ENCODE measurements at regions not wholly inside any gene's neighbourhood (a gene's known extent, or its start where the extent isn't known, plus 50 kb on each side); places are given as distances from the start of the nearest gene placed in this dataset.

DNA sequence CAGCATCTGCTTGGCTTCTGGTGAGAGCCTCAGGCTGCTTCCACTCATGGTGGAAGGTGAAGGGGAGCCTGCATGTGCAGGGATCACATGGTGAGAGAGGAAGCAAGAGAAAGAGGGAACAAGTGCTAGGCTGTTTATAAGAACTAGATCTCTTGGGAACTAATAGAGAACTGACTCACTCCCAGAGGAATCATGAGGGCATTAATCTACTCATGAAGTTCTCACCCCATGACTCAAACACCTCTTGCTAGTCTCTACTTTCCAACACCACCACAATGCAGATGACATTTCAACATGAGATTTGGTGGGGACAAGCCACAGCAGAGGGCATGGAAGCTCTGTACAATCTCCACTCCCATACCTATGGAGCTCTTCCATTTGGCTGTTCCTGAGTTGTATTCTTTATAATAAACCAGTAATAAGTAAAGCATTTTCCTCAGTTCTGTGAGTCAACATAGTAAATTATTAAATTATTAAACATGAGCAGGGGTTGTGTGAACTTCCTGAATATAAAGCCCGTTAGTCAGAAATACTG is 524.1 kb upstream of the NRSN1 start:
- H2AFZ ChIP-seq, result no peak overlapping the region
- no peaks in the 10 kb centered on the region for H3K9me3 ChIP-seq (ENCODE audit: low read depth)
- TF ChIP-seq, protein P1, sequence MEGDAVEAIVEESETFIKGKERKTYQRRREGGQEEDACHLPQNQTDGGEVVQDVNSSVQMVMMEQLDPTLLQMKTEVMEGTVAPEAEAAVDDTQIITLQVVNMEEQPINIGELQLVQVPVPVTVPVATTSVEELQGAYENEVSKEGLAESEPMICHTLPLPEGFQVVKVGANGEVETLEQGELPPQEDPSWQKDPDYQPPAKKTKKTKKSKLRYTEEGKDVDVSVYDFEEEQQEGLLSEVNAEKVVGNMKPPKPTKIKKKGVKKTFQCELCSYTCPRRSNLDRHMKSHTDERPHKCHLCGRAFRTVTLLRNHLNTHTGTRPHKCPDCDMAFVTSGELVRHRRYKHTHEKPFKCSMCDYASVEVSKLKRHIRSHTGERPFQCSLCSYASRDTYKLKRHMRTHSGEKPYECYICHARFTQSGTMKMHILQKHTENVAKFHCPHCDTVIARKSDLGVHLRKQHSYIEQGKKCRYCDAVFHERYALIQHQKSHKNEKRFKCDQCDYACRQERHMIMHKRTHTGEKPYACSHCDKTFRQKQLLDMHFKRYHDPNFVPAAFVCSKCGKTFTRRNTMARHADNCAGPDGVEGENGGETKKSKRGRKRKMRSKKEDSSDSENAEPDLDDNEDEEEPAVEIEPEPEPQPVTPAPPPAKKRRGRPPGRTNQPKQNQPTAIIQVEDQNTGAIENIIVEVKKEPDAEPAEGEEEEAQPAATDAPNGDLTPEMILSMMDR (IDR thresholded peaks at IDR 0.05; ENCODE audit: poor library complexity), result no peak
- TF ChIP-seq EZH2phosphoT487 (IDR thresholded peaks at IDR 0.05; ENCODE audit: low read depth, severe bottlenecking, unreplicated experiment) (no peak), EZH2 (IDR thresholded peaks at IDR 0.05; ENCODE audit: borderline replicate concordance) (no peak)
- no peaks in the 10 kb centered on the region for H3K27me3 ChIP-seq
- H3K4me1 ChIP-seq (ENCODE audit: insufficient read depth), result no peaks in the 10 kb centered on the region
- WGBS (ENCODE audit: low lambda C conversion rate, missing lambda C conversion rate), result 97% methylated on average over 1 of the region's 1 CpG
- no peak overlapping the region for H3K4me2 ChIP-seq
- H3K9me2 ChIP-seq (replicated peaks; ENCODE audit: insufficient read depth), result no peaks in the 10 kb centered on the region
- H3K27ac ChIP-seq, result no peak overlapping the region
- H3K4me3 ChIP-seq, result no peak overlapping the region
- DNase-seq (ENCODE audit: low spot score), result no peak
- H3K36me3 ChIP-seq (replicated peaks; ENCODE audit: insufficient read depth, low read depth), result no peaks in the 10 kb centered on the region
- no peaks in the 10 kb centered on the region for H3K79me2 ChIP-seq
- no peaks in the 10 kb centered on the region for H4K20me1 ChIP-seq (ENCODE audit: insufficient read depth, poor library complexity, severe bottlenecking)

DNA sequence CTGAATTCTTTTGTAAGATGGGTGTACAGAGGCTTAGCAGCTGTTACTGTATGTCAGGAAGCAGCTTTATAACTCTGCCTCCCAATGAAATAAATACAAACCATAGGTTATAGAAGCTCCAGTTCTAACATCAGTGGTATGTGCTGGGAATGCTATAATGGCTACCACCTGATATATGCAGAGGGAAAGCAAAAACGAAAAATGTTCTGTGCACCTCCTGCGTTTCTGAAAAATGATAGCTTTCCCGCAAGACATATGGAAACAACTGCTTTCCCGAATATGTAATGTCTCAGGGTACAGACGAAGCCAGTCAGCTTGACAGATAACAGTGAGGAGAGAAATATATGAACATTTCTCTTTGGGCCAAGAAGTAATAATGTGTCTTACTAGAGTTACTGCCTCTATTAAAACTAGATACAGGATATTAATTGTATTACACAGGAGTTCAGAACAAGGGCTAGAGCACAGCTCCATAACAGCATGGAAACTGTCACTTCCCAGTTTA is 517.0 kb upstream of the NRSN1 start:
- Histone ChIP-seq H3K27me3 (no peaks in the 10 kb centered on the region), H3K36me3 (replicated peaks; ENCODE audit: insufficient read depth, low read depth) (no peaks in the 10 kb centered on the region), H3K4me2 (no peak overlapping the region), H3K9me3 (ENCODE audit: low read depth) (no peaks in the 10 kb centered on the region), H3K79me2 (no peaks in the 10 kb centered on the region), H3K4me1 (ENCODE audit: insufficient read depth) (peaks cover 4% of the 10 kb centered on the region), H2AFZ (no peak overlapping the region), H4K20me1 (ENCODE audit: insufficient read depth, poor library complexity, severe bottlenecking) (no peaks in the 10 kb centered on the region), H3K4me3 (no peak overlapping the region), H3K27ac (no peak overlapping the region), H3K9me2 (replicated peaks; ENCODE audit: insufficient read depth) (no peaks in the 10 kb centered on the region)
- WGBS (ENCODE audit: low lambda C conversion rate, missing lambda C conversion rate), result 64% methylated on average over 5 of the region's 5 CpGs
- DNase-seq (ENCODE audit: low spot score), result no peak
- no peak for TF ChIP-seq EZH2phosphoT487 (IDR thresholded peaks at IDR 0.05; ENCODE audit: low read depth, severe bottlenecking, unreplicated experiment)

DNA sequence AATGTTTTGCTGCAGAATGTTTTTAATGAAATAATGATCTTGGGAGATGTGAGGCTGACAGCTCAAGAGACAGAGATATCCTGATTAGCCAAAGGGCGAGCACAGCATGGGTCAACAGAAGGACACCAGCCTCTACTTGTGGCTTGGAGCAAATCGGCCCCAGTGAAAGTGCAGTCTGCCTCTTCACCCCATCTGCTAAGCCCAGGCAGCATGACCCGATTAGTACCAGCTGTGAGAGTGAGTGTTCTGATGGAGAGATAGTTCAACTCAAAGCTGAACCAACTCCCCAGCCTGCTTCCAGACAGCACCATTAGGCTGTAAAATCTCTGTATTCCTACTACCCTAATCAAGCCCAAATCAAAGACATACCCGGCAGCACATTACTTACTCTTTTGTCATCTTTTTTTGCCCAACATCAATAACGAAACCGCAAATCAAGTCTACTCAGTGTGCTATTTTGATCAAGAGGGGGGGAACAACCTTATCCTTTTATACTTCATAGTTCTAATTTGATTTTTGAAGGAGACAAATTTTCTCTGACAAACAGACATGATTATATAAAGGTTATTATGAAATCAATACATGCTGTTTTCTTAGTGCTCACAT is 514.1 kb upstream of the NRSN1 start:
- TF ChIP-seq EZH2phosphoT487 (IDR thresholded peaks at IDR 0.05; ENCODE audit: low read depth, severe bottlenecking, unreplicated experiment), result no peak
- no peak for TF ChIP-seq EZH2 (IDR thresholded peaks at IDR 0.05; ENCODE audit: borderline replicate concordance)
- TF ChIP-seq, protein P1 (IDR thresholded peaks at IDR 0.05; ENCODE audit: poor library complexity), result no peak
- DNase-seq (ENCODE audit: low spot score), result no peak

DNA sequence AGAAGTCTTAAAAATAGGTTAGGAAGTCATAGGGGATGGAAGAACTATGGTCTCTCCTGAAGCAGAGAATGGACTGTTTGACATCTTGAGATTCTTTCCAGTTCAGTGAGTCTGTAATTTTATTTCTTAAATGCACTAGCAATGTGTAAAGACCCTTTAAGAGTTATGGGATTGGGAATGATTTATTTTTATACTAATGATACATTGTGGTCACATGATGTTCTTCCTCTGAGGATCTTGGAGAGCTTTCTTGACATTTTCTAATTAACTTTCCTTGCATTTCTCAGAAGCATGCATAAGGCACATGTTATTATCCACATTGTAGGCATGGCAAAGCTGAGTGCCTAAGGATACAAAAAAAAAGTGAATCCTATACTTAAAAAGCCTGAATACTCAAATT is 507.6 kb upstream of the NRSN1 start:
- no peaks in the 10 kb centered on the region for H3K27me3 ChIP-seq
- H3K4me3 ChIP-seq, result no peak overlapping the region
- DNase-seq (ENCODE audit: low spot score), result no peak
- H3K36me3 ChIP-seq (replicated peaks; ENCODE audit: insufficient read depth, low read depth), result no peaks in the 10 kb centered on the region
- TF ChIP-seq EZH2 (IDR thresholded peaks at IDR 0.05; ENCODE audit: borderline replicate concordance) (no peak), EZH2phosphoT487 (IDR thresholded peaks at IDR 0.05; ENCODE audit: low read depth, severe bottlenecking, unreplicated experiment) (no peak)
- TF ChIP-seq, protein P1 (IDR thresholded peaks at IDR 0.05; ENCODE audit: poor library complexity), result no peak
- H3K4me2 ChIP-seq, result no peak overlapping the region
- H2AFZ ChIP-seq, result no peak overlapping the region
- H3K4me1 ChIP-seq (ENCODE audit: insufficient read depth), result no peaks in the 10 kb centered on the region
- no peaks in the 10 kb centered on the region for H3K9me3 ChIP-seq (ENCODE audit: low read depth)
- H4K20me1 ChIP-seq (ENCODE audit: insufficient read depth, poor library complexity, severe bottlenecking), result no peaks in the 10 kb centered on the region
- H3K9me2 ChIP-seq (replicated peaks; ENCODE audit: insufficient read depth), result no peaks in the 10 kb centered on the region
- H3K27ac ChIP-seq, result no peak overlapping the region
- no peaks in the 10 kb centered on the region for H3K79me2 ChIP-seq

More for the DNA sequence above, 514.1 kb upstream of the NRSN1 start:
- H2AFZ ChIP-seq, result no peak overlapping the region
- WGBS (ENCODE audit: low lambda C conversion rate, missing lambda C conversion rate), result 56% methylated on average over 6 of the region's 6 CpGs
- H3K4me2 ChIP-seq, result no peak overlapping the region
- H3K4me3 ChIP-seq, result no peak overlapping the region
- no peaks in the 10 kb centered on the region for H4K20me1 ChIP-seq (ENCODE audit: insufficient read depth, poor library complexity, severe bottlenecking)
- no peaks in the 10 kb centered on the region for H3K36me3 ChIP-seq (replicated peaks; ENCODE audit: insufficient read depth, low read depth)
- H3K9me3 ChIP-seq (ENCODE audit: low read depth), result no peaks in the 10 kb centered on the region
- H3K9me2 ChIP-seq (replicated peaks; ENCODE audit: insufficient read depth), result no peaks in the 10 kb centered on the region
- H3K27me3 ChIP-seq, result no peaks in the 10 kb centered on the region
- H3K79me2 ChIP-seq, result no peaks in the 10 kb centered on the region
- H3K27ac ChIP-seq, result no peak overlapping the region
- peaks cover 4% of the 10 kb centered on the region for H3K4me1 ChIP-seq (ENCODE audit: insufficient read depth)
